HL-60 (cell line): ENCODE measurements at regions not wholly inside any gene's neighbourhood (a gene's known extent, or its start where the extent isn't known, plus 50 kb on each side); places are given as distances from the start of the nearest gene placed in this dataset.

ENCODE experiments used
- GABPA ChIP-seq: IDR thresholded peaks from 2 replicates; pipeline ENCODE4 v1.6.1; 2012; ENCODE audit warnings: low read depth
- POLR2AphosphoS5 ChIP-seq: IDR thresholded peaks from 2 replicates; pipeline ENCODE4 v1.6.1; 2012; ENCODE audit warnings: low read depth
- TF ChIP-seq, protein P1 (sequence below): IDR thresholded peaks from one replicate; pipeline ENCODE4 v1.5.1; 2011; ENCODE audit warnings: low read length, control low read depth, inconsistent platforms; ENCODE audit not compliant: insufficient read depth
- TF ChIP-seq, protein P2 (sequence below): IDR thresholded peaks from 2 replicates; pipeline ENCODE4 v1.6.1; 2012; ENCODE audit warnings: low read depth; ENCODE audit not compliant: insufficient replicate concordance

- TF ChIP-seq, protein P1, sequence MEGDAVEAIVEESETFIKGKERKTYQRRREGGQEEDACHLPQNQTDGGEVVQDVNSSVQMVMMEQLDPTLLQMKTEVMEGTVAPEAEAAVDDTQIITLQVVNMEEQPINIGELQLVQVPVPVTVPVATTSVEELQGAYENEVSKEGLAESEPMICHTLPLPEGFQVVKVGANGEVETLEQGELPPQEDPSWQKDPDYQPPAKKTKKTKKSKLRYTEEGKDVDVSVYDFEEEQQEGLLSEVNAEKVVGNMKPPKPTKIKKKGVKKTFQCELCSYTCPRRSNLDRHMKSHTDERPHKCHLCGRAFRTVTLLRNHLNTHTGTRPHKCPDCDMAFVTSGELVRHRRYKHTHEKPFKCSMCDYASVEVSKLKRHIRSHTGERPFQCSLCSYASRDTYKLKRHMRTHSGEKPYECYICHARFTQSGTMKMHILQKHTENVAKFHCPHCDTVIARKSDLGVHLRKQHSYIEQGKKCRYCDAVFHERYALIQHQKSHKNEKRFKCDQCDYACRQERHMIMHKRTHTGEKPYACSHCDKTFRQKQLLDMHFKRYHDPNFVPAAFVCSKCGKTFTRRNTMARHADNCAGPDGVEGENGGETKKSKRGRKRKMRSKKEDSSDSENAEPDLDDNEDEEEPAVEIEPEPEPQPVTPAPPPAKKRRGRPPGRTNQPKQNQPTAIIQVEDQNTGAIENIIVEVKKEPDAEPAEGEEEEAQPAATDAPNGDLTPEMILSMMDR = no peak
- no peak for TF ChIP-seq POLR2AphosphoS5
- TF ChIP-seq GABPA = no peak
- TF ChIP-seq, protein P2, sequence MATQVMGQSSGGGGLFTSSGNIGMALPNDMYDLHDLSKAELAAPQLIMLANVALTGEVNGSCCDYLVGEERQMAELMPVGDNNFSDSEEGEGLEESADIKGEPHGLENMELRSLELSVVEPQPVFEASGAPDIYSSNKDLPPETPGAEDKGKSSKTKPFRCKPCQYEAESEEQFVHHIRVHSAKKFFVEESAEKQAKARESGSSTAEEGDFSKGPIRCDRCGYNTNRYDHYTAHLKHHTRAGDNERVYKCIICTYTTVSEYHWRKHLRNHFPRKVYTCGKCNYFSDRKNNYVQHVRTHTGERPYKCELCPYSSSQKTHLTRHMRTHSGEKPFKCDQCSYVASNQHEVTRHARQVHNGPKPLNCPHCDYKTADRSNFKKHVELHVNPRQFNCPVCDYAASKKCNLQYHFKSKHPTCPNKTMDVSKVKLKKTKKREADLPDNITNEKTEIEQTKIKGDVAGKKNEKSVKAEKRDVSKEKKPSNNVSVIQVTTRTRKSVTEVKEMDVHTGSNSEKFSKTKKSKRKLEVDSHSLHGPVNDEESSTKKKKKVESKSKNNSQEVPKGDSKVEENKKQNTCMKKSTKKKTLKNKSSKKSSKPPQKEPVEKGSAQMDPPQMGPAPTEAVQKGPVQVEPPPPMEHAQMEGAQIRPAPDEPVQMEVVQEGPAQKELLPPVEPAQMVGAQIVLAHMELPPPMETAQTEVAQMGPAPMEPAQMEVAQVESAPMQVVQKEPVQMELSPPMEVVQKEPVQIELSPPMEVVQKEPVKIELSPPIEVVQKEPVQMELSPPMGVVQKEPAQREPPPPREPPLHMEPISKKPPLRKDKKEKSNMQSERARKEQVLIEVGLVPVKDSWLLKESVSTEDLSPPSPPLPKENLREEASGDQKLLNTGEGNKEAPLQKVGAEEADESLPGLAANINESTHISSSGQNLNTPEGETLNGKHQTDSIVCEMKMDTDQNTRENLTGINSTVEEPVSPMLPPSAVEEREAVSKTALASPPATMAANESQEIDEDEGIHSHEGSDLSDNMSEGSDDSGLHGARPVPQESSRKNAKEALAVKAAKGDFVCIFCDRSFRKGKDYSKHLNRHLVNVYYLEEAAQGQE = no peak
Measured at GRCh38 chr11:134656861-134657540, 245.0 kb upstream of the B3GAT1 start.
